GM18909 (cell line): ENCODE measurements at regions not wholly inside any gene's neighbourhood (a gene's known extent, or its start where the extent isn't known, plus 50 kb on each side); places are given as distances from the start of the nearest gene placed in this dataset.
"Not testable (repeated sequence)": the region's sequence is repeated elsewhere in the genome, so short reads cannot be mapped to it uniquely, and the experiment has no call there.

Source experiments
- ATAC-seq: cut with Tn5 transposase; IDR thresholded peaks from one replicate; pipeline ENCODE4 v1.9.1; 2021; ENCODE audit warnings: mild to moderate bottlenecking; ENCODE audit not compliant: unreplicated experiment, poor library complexity

- ATAC-seq: no peak
These were observed 2051.0 kb downstream of the EFNA5 start for GRCh38 chr5:105619725-105620124.

GRCh38 chr5:105617436-105618215, 2053.1 kb downstream of the EFNA5 start:
- ATAC-seq: no peak

GRCh38 chr5:105616599-105616998, 2054.0 kb upstream of the NUDT12 start:
- ATAC-seq: no peak

DNA sequence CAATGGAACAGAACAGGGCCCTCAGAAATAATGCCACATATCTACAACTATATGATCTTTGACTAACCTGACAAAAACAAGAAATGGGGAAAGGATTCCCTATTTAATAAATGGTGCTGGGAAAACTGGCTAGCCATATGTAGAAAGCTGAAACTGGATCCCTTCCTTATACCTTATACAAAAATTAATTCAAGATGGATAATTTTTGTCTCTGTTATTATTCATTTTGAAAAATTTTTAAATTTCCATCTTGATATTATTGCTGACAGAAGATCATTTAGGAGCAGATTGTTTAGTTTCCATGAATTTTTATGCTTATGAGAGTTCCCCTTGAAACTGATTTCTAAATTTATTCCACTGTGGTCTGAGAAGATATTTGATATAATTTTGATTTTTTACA, 2039.8 kb upstream of the NUDT12 start:
- ATAC-seq: not testable (repeated sequence)

DNA sequence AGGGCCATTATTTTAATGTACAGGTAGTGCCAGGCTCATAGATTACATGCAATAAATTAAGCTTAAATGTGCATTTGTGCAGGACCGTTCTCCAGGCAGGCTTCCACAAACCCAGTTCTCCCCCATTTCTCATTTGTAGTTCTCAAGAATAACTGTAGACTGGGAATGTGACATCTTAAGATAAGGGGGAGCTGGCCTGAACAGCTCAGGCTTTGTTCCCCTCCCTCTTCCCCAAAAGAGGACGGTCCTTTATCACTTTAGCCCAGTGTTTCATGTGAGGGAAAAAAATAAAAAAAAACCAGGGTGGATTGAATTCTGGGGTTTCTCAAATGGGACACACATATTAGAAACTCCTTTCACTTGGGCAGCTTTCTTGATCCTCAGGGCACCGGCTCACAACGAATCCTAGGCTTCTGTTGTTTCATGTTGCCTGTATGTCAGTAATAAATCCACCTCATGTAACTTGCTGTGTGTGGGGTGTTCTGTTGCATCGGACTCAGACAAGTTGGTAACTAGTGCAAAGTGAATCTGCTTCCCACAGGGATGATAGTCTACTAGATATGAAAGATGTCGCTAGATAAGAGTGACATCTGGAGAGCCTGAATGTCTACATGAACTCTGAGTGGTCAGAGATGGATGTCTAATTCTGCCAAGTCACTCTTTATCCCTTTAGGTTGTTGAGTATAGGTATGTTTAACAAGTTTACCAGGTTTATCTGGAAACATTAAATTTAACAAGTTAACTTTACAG, 2030.6 kb upstream of the NUDT12 start:
- ATAC-seq: no peak

GRCh38 chr5:105587963-105588662, 2025.5 kb upstream of the NUDT12 start:
- ATAC-seq: no peak

DNA sequence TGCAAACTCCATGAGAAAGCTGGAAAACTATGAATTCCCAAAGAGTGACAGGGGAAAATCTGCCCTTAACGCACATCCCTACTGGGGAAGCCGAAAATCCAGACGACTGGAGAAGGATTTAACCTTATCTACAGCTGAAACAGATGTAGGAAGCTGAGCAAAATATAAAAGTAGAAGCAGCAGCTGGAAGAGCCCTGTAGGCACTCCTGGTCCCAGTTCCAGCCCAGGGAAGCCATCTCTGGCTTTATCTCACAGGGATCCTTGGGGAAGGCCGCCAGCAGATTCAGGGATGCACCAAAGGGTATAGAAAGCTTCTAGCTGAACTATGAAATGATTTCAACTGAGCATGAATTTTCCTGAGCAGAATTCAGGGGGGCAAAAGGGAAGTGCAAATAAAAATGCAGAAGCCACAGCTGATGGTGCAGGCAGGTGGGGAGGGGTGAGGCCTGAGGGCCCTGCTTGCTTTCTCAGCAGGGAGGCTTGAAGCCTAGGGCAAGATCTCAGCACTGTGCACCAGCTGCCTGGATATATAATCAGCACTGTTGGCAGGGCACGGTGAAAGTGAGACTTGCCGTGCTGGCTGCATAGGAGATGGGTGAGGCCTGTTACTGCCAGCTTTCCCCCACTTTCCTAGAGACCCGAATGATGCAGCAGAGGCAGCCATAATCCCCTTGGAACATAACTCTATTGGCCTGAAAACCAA, 2019.5 kb upstream of the NUDT12 start:
- no peak for ATAC-seq

DNA sequence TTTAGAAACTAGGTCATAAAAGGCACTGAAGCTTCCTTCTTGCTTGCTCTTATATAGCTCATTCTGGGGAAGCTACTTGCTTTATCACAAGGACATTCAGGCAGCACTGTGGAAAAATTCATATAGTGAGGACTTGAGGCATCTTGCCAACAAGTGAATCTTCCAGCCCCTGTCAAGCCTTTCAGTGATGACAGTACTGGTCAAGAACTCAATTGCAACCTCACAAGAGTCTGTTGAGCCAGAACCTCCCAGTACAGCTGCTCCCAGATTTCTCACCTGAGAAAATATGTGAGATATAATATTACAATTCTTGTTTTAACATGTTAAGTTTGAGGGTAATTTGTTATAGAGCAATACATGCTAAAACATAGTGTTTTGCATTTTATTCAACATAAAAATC, 2011.0 kb upstream of the NUDT12 start:
- ATAC-seq: no peak

DNA sequence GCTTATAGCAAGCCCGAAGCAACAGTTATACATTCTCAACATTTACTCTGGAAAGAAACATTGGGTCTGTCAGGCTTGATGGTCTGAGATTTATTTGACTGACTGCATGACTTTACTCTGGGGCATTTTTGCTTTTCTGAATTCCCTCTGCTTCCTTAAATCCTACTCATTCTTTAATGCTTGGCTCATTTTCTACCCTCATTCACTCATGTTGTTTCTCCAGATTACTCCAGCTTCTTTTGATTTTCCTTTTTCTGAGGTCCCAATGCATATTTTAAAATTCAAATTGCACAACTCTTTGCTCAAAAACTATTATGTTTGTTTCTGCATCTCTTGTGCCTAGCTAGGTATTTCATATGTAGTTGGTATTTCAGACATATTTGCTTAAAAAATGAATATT, 2002.9 kb upstream of the NUDT12 start:
- no peak for ATAC-seq

- ATAC-seq: no peak
These were observed 2001.3 kb upstream of the NUDT12 start for GRCh38 chr5:105563842-105564241.

GRCh38 chr5:105554568-105555169, 1992.1 kb upstream of the NUDT12 start:
- ATAC-seq: no peak

- ATAC-seq: no peak
These were observed 1981.7 kb upstream of the NUDT12 start for GRCh38 chr5:105544300-105544699.

GRCh38 chr5:105536675-105537074, 1974.1 kb upstream of the NUDT12 start:
- no peak for ATAC-seq

GRCh38 chr5:105530716-105531261, 1968.2 kb upstream of the NUDT12 start:
- ATAC-seq: no peak

DNA sequence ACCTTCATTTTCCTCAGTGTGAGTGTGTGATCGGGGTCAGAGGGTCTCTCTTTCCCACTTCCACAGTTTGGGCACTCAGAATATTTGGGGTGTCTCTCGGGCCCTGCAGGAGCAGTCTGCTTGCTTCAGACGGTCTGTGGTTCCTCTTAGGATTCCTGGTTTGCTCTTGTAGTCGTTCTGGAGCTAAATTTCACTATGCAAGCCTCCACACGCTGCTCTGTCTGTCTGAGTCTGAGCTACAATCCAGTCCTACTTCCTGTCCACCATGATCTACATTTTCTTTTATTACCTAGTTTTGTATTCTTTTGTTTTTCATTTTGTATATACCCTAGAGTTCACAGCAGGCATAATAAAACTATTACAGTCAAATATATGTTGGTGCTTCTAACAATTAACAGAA, 1967.3 kb upstream of the NUDT12 start:
- no peak for ATAC-seq

GRCh38 chr5:105508519-105508918, 1945.9 kb upstream of the NUDT12 start:
- ATAC-seq: no peak

DNA sequence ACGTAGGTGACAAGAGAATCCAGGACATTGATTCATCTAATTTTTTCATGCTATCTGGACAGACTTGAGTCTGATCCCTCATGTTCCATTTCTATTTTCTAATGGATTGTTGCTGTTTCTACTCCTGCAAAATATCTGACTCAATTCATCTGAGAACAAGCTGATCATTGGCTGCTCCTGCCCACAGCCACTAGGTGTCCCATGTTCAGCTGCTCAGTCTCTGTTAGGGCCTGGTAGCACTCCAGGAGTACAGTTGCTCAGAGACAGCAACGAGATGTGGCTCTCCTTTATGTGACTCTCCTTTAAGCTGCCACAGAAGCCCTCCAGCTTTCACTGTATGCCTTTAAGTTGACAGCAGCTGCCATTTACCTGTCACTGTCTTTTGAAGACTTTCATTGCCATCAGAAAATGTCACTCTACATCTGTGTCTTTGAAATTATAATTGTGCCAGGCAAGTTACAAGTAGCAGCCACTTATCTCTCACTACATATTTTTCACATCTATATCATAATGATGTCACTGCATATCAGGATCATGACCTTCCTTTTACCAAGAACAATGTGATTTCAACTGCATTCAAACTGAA, 1944.2 kb upstream of the NUDT12 start:
- no peak for ATAC-seq

DNA sequence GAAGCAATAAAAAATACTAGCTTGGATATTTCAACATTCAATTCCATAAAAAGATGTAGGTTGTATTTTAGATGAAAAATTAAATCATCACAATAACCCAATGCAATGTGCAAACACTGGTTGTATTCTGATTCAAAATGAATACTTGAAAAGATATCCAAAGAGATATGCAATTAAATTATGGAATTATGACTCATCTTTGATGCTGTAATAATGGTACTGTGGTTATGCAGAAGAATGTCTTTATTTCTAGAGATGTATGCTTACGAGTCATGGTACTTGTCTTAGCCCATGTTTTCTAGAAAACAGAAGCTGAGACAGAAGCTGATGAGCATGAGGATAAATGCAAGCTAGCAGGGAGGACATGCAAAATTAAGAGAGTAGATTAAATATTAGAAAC, 1941.4 kb upstream of the NUDT12 start:
- ATAC-seq: no peak

GRCh38 chr5:105501315-105501714, 1938.7 kb upstream of the NUDT12 start:
- no peak for ATAC-seq

DNA sequence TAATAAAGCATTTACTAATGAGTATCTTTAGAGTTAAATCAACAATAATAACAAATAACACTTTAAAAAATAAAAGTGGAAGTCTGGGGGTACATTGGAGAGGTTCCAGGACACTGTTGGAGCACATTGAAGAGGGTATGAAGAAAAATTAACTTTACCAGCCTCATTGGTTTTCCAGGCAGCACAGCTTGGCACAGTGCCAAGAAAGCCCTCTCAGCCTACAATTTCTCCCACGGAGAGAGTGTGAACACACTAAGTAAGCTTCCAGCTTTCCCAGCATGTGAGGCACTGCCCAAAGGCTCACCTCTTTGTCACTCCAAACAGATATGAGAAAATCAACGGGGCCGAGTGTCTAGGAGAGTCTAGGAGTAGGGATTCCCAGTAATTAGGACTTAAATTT, 1912.8 kb upstream of the NUDT12 start:
- ATAC-seq: no peak
